WI38 (cell line): ENCODE measurements at regions not wholly inside any gene's neighbourhood (a gene's known extent, or its start where the extent isn't known, plus 50 kb on each side); places are given as distances from the start of the nearest gene placed in this dataset.

Experiments used
- H3K4me3 ChIP-seq: 2 replicates; pipeline ENCODE4 v1.5.1; 2011; ENCODE audit warnings: low read depth, mild to moderate bottlenecking, control low read depth, low read length
- CTCF ChIP-seq: IDR thresholded peaks from 2 replicates; pipeline ENCODE4 v1.5.1; 2012; ENCODE audit warnings: low read depth, mild to moderate bottlenecking, control low read depth, low read length

DNA sequence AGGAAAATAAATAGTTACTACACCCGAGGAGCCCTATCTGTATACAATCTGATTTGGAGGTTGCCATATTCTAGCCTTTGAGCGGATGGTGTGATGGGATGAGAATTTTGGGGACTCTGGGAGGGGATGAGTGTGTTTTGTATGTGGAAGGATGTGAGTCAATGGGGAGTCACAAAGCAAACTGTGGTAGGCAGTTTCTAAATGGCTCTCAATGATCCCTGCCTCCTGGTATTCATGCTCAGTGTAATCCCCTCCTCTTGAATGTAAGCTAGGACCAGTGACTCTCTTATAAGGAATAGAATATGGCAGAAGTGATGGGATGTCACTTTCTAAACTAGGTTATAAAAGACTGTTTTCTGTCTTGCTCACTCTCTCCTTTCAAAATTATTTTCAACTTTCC is 205.7 kb upstream of the RIOK2 start:
- TF ChIP-seq CTCF, result no peak
- H3K4me3 ChIP-seq, result no peak overlapping the region

- TF ChIP-seq CTCF, result no peak
- H3K4me3 ChIP-seq, result no peak overlapping the region
These were observed 217.5 kb upstream of the RIOK2 start for GRCh38 chr5:97400537-97400936.

DNA sequence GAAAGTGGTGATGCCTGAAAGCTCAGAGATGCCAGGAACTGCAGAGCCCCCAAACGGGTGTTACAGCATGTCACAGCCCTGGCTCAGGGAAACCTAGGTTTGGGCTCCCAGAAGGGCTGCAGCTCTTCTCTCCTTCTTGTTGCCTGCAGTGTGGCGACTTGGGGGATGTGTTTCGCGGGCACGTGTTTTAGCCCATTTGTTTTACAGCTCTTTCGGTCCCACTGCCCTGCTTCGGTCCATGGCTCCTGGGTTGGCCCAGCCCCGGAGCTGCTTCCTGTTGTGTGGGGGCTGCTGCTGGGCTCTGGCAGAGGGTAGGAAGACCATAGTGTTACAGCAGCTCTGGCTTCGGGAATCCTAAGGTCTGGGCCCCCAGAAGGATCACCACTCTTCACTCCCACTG is 222.9 kb upstream of the RIOK2 start:
- no peak overlapping the region for H3K4me3 ChIP-seq
- no peak for TF ChIP-seq CTCF

GRCh38 chr5:97406946-97407676 is 224.1 kb upstream of the RIOK2 start:
- H3K4me3 ChIP-seq, result no peak overlapping the region
- TF ChIP-seq CTCF, result no peak

DNA sequence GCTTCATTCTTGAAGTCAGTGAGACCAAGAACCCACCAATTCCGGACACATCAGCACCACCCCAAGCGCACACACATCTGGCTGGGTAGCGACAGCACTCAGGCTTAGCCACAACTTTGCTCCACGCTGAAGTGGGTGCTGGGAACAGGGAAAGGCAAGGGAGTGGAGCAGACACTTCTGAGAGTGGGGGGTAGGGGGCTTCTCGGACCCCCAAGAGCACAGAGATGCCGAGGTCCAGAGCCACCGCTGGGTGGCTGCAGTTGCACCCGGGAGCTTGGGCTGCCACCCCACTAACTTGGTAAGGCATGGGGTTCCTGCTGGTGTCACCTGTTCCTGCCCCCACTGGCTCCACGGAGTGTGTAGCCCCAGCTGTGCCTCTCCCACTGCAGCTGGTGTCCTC is 225.3 kb upstream of the RIOK2 start:
- H3K4me3 ChIP-seq, result no peak overlapping the region
- no peak for TF ChIP-seq CTCF

- no peak for TF ChIP-seq CTCF
- H3K4me3 ChIP-seq, result no peak overlapping the region
These were observed 229.9 kb upstream of the RIOK2 start for GRCh38 chr5:97412959-97413358.

DNA sequence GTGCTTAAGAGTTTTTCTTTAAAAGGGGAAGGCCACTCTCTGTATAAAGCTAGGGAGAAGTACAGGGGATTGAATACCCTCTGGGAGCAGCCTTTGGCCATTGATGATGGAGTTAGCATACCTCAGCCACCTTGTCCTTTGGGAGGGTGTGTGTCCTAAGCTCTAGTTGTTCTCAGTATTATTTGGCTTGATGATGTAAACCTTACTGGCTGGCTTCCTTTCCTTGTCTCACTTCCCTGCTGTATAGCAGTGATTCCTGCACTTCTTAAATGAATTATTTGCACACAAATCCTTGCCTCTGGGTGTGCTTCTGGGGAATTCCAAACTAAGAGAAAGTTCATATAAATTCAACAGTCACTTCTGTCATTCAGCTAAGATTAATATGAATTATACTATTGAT is 234.9 kb upstream of the RIOK2 start:
- no peak for TF ChIP-seq CTCF
- no peak overlapping the region for H3K4me3 ChIP-seq
